GM12891 (cell line): ENCODE measurements at regions not wholly inside any gene's neighbourhood (a gene's known extent, or its start where the extent isn't known, plus 50 kb on each side); places are given as distances from the start of the nearest gene placed in this dataset.

Experiments used
- DNase-seq: peaks from one replicate; pipeline ENCODE4 v3.0.0; 2011; ENCODE audit warnings: low spot score; ENCODE audit not compliant: insufficient read length
- FAIRE-seq: peaks from 2 replicates; lab custom pipeline; 2011; peaks lifted over from hg19 to GRCh38; lab: Jason Lieb, UNC
- PAX5 ChIP-seq: IDR thresholded peaks from 2 replicates; pipeline ENCODE4 v1.6.1; 2011; ENCODE audit warnings: low read length, moderate library complexity, mild to moderate bottlenecking; ENCODE audit not compliant: insufficient read depth, severe bottlenecking
- POLR2A ChIP-seq: IDR thresholded peaks from 2 replicates; pipeline ENCODE4 v1.6.1; 2011; ENCODE audit warnings: low read depth, low read length, control low read depth
- POLR2AphosphoS5 ChIP-seq: IDR thresholded peaks from 2 replicates; pipeline ENCODE4 v1.6.1; 2011; ENCODE audit warnings: low read depth, low read length, control low read depth
- POU2F2 ChIP-seq: IDR thresholded peaks from 2 replicates; pipeline ENCODE4 v1.6.1; 2011; ENCODE audit warnings: low read depth, mild to moderate bottlenecking, control low read depth, low read length, moderate library complexity
- SPI1 ChIP-seq: IDR thresholded peaks from 2 replicates; pipeline ENCODE4 v1.6.1; 2011; ENCODE audit warnings: low read depth, low read length, control low read depth
- TAF1 ChIP-seq: IDR thresholded peaks from 2 replicates; pipeline ENCODE4 v1.6.1; 2011; ENCODE audit warnings: low read depth, low read length, control low read depth

- FAIRE-seq (no peak), DNase-seq (no peak)
- TF ChIP-seq POLR2A, result no peak
- no peak for TF ChIP-seq TAF1
- TF ChIP-seq POU2F2, result no peak
- no peak for TF ChIP-seq PAX5
- TF ChIP-seq POLR2AphosphoS5, result no peak
- no peak for TF ChIP-seq SPI1
These were observed 85.3 kb upstream of the GALNT2 start for GRCh38 chr1:229981736-229982135.

- DNase-seq (no peak), FAIRE-seq (no peak)
- TF ChIP-seq POLR2A, result no peak
- no peak for TF ChIP-seq PAX5
- TF ChIP-seq TAF1, result no peak
- TF ChIP-seq SPI1, result no peak
- TF ChIP-seq POLR2AphosphoS5, result no peak
- no peak for TF ChIP-seq POU2F2
These were observed 82.6 kb upstream of the GALNT2 start for GRCh38 chr1:229984310-229984991.

DNA sequence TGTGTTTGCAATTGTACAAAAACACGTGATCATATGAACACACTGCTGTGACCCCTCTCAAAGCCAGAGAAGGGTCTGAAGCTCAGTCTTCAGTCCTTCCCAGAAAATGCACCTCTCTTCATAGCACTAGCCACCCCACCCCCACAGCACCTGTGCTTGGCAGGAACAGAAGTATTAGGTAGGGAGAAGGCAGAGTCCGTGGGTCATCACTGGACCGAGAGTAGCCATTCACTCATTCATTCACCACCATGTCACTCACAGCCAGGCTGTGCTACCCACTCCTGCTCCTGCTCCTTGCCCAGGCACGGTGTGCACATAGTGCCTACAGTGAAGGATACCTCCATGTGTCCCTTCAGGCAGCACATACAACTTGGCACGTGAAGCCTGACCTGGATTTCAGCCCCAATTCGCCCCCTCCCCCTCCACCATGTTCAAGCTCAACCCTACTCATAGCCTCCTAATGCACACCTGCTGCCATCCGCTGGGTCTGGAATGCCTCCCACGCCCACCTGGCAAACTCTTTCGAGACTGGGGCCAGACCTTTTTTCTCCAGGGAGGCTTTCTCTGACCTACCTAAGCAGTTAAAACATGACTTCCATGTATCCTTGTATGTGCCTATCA, 81.9 kb upstream of the GALNT2 start:
- TF ChIP-seq SPI1 (no peak), PAX5 (no peak), TAF1 (no peak), POLR2A (no peak), POLR2AphosphoS5 (no peak), POU2F2 (no peak)
- no peak for FAIRE-seq

DNA sequence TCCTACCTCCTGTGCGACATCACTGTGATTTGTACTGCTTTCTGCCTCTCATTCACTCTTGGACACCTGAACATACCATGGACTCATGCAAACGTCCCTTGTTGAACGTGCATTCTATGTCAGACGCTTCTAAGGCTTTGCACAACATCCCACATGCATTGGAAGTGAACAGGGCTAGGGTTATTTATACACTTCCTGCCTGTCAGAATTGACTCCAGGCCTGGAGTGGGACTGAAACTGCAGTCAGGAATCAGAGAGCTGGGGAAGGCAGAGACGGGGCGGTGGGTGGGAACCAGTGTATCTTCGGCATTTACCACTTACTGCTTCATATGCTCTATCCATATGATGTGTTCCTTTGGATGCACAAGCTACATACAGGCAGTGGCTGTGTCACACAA, 81.4 kb upstream of the GALNT2 start:
- DNase-seq (no peak), FAIRE-seq (no peak)
- no peak for TF ChIP-seq SPI1
- no peak for TF ChIP-seq PAX5
- no peak for TF ChIP-seq POLR2AphosphoS5
- no peak for TF ChIP-seq POU2F2
- TF ChIP-seq POLR2A, result no peak
- TF ChIP-seq TAF1, result no peak

More for the DNA sequence above, 81.9 kb upstream of the GALNT2 start:
- no peak for DNase-seq

DNA sequence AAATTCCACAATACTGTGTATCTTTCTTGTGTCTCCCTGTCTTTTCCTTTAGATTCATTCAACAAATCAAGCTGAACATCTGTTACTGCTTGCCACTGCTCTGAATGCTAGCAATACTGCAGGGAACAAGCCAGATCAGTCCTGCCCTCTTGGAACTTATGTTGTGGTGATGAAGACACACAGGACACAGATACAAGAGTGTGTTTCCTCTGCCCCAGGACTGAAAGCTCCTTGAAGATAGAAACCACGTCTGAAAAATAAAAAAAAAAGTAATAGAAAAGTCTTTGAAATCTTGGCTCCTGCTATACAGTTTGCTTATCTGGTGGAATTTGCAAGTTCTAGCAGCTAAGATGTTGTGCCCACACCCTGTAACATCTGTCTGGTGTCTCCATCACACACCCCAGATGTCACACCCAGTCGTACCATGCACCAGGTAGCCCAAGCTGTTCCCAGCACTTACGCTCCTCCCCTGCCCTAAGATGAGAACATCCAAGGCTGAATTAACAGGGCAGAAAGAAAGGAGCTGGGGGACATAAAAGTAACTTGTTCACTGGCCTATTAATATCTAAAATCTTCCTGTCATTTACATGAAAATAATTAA, 80.2 kb upstream of the GALNT2 start:
- DNase-seq (no peak), FAIRE-seq (no peak)
- TF ChIP-seq POU2F2 (no peak), PAX5 (no peak), POLR2AphosphoS5 (no peak), SPI1 (no peak), POLR2A (no peak)

DNA sequence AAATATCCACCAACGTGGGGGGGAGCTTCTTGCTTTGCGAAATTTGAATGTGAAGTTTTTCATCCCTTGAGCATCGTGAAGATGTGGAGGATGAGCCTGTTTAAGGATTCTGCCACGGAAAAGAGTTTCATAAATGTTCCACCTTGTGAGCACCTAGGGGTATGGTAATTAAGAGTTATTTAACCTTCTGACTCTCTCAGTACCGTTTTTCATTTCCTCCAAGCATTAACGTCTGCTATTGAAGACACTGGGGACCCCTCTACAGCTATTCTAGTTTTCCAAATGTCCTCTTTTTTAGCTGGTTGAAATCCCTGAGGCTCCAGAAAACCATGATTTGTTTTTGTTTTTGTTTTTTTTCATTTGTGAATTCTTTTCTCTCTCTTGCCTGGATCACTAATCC, 79.1 kb upstream of the GALNT2 start:
- FAIRE-seq, result no peak
- no peak for TF ChIP-seq PAX5
- TF ChIP-seq SPI1, result peak; percentile 35; the same call in 1 of the 2 replicates
- DNase-seq, result no peak

- TF ChIP-seq TAF1 (no peak), SPI1 (no peak), POLR2AphosphoS5 (no peak), POLR2A (no peak), PAX5 (no peak), POU2F2 (no peak)
- no peak for FAIRE-seq
These were observed 78.5 kb upstream of the GALNT2 start for GRCh38 chr1:229988534-229988933.

GRCh38 chr1:229989591-229990248, 77.3 kb upstream of the GALNT2 start:
- no peak for TF ChIP-seq POU2F2
- TF ChIP-seq TAF1, result no peak
- TF ChIP-seq POLR2AphosphoS5, result no peak
- no peak for TF ChIP-seq SPI1
- FAIRE-seq, result no peak
- DNase-seq, result no peak

More at GRCh38 chr1:229988534-229988933, 78.5 kb upstream of the GALNT2 start:
- DNase-seq, result no peak

DNA sequence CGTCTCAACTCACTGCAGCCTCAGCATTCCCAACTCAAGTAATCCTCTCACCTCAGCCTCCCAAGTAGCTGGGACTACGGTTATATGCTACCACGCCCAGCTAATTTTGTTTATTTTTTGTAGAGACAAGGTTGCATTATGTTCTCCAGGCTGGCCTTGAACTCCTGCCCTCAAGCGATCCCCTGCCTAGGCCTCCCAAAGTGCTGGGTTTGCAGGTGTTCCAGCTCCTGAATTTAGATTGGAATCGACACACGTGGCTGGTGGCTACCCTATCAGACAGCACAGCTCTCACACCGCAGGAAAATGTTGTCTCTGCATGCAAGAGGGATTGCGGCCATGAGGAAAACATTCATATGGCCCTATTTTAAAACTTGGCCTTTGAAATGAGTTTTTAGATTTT, 76.7 kb upstream of the GALNT2 start:
- TF ChIP-seq SPI1 (no peak), TAF1 (no peak)
- DNase-seq (no peak), FAIRE-seq (no peak)

DNA sequence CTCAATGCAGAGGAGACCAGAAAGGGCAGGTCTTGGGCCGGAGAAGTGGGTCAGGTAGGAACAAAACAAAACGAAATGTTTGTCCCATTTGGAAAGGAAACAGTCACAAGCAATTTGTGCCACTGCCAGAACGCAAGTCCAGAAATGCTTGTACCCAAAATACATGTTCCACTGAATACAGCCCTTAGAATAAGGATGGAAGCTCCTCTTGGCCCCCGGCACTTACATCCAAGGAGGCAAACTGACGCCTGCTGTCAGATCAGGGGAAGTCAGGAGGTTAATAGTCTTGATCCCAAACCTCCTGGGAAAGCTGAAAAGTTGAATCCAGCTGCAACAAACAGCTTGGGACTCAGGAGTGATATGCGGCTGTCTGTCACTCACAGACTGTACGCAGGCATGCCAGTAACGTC, 75.9 kb upstream of the GALNT2 start:
- FAIRE-seq (no peak), DNase-seq (no peak)
- TF ChIP-seq TAF1, result no peak
- TF ChIP-seq POLR2AphosphoS5, result no peak
- TF ChIP-seq SPI1, result no peak
- no peak for TF ChIP-seq POLR2A
- no peak for TF ChIP-seq PAX5
- no peak for TF ChIP-seq POU2F2
